Heart left ventricle (tissue), 13 donors: ENCODE measurements at regions not wholly inside any gene's neighbourhood (a gene's known extent, or its start where the extent isn't known, plus 50 kb on each side); places are given as distances from the start of the nearest gene placed in this dataset.

Experiments used
- CTCF ChIP-seq, 12 donors: fragments of 200-600 bp; sonication (generic) in 4 of 12; IDR thresholded peaks; one replicate each; pipeline versions ENCODE4 v1.5.0 to v1.8.0; 2018 to 2022; ENCODE audit warnings: antibody characterized with exemption in 12 of 12, mild to moderate bottlenecking in 5 of 12
- POLR2A ChIP-seq, 2 donors: fragments of 450-650 bp; IDR thresholded peaks; one replicate each; pipeline ENCODE4 v1.6.1; 2017; ENCODE audit warnings: antibody characterized with exemption in 2 of 2, mild to moderate bottlenecking in 2 of 2, moderate library complexity in 2 of 2
- donor health status: ischemic (EF 13 %, LVEDD 7.1; RV severe dilation, severe dysfunction).
- donor health status: DM: no; HTN: yes; CAD: no.
- donor health status: DM: no; HTN: no; CAD: no.
- donor health status: ischemic (EF 25% LVEDD 6.9; RV normal size, moderate dysfunction).
- donor health status: ischemic (EF 25% LVEDD 5.7; RV mildly dilated, moderate dysfunction).
- donor health status: ischemic (EF 35%, LVEDD 5.7; RV mildly dilated, moderate dysfunction).
- donor health status: nonischemic (EF 11% LVEDD 7.7; RV severe dilation, severe dysfunction).
- donor health status: DM: yes; HTN: yes; CAD: no.
- donor health status: PGD.
- donor health status: ischemic (EF 29% LVEDD 5.4; RV normal size, mild dysfunction).
- donor health status: nonischemic (EF 23%, LVEDD 6.1; RV moderate dilation, normal function).

- TF ChIP-seq POLR2A (IDR thresholded peaks at IDR 0.05) (no peak), CTCF (IDR thresholded peaks at IDR 0.05) (no peak)
Measured at GRCh38 chr3:159453945-159454344, 534.7 kb upstream of the IL12A start.
